ENCODE measurements at regions not wholly inside any gene's neighbourhood (a gene's known extent, or its start where the extent isn't known, plus 50 kb on each side); places are given as distances from the start of the nearest gene placed in this dataset.

DNA sequence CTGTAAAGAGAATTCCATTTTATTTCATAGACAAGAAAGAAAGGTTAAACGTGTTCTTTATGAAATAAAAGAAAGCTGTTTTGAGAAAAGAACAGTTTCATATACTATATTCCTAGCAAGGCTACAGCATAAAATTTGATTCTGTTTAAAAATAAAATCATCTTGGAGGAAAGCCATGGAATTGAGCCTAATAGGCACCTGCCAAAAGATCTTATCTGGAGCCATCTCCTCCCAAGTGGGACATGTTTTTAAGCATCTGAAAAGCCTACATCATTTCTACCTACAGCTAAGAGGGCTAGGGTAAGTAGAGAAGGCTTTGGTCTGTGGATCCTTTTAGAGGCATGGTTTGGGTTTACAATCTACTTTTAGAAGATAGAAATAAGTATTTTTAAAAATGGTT, 89.3 kb downstream of the GAS1 start:
- Histone ChIP-seq H3K36me3 (ENCODE audit: control insufficient read depth, insufficient read depth, low read length) (no peaks in the 10 kb centered on the region), H3K4me3 (ENCODE audit: low read depth, low read length) (no peak overlapping the region), H3K27ac (ENCODE audit: low read depth, low read length) (no peak overlapping the region), H3K9ac (ENCODE audit: low read length) (no peak overlapping the region), H3K4me1 (ENCODE audit: control insufficient read depth, insufficient read depth, low read length) (peaks cover 8% of the 10 kb centered on the region), H3K9me3 (ENCODE audit: control insufficient read depth, insufficient read depth, low read depth, low read length) (no peaks in the 10 kb centered on the region), H3K27me3 (ENCODE audit: control insufficient read depth, insufficient read depth, low read length) (no peaks in the 10 kb centered on the region)

GRCh38 chr9:86856259-86856658, 91.0 kb downstream of the GAS1 start:
- Histone ChIP-seq H3K36me3 (ENCODE audit: control insufficient read depth, insufficient read depth, low read length) (no peaks in the 10 kb centered on the region), H3K27me3 (ENCODE audit: control insufficient read depth, insufficient read depth, low read length) (no peaks in the 10 kb centered on the region), H3K27ac (ENCODE audit: low read depth, low read length) (no peak overlapping the region), H3K4me3 (ENCODE audit: low read depth, low read length) (no peak overlapping the region), H3K4me1 (ENCODE audit: control insufficient read depth, insufficient read depth, low read length) (peaks cover 8% of the 10 kb centered on the region), H3K9me3 (ENCODE audit: control insufficient read depth, insufficient read depth, low read depth, low read length) (no peaks in the 10 kb centered on the region), H3K9ac (ENCODE audit: low read length) (no peak overlapping the region)

DNA sequence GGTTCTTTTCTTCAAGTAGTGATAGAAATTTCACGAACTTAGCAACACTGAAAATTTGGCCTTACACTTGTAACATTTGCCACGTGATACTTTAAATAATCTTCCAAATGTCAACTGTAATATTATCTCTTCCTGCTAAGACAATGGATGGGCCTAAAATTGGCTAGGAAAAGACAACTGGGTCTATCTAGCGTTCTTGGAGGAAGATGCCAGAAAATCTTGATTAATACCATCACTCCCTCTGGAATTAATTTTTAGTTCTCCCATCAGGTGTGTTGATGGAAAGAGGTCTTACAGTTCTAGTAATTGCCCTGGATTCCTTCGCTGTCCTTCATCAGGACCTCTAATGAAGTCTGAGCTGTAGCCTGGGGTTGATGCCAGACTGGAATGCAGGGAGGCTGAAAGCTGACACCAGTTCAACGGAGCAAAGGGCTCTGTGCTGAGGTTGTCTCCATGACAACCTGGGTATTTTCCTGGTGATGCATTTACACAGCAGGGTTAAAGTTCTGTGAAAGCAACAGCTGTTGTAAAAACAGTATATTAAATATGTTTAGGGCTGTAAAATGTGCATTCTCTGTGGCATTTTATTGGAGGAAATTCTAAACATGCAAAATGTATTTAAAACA, 92.3 kb downstream of the GAS1 start:
- H3K36me3 ChIP-seq (ENCODE audit: control insufficient read depth, insufficient read depth, low read length), result no peaks in the 10 kb centered on the region
- peaks cover 4% of the 10 kb centered on the region for H3K4me1 ChIP-seq (ENCODE audit: control insufficient read depth, insufficient read depth, low read length)
- no peak overlapping the region for H3K27ac ChIP-seq (ENCODE audit: low read depth, low read length)
- no peaks in the 10 kb centered on the region for H3K27me3 ChIP-seq (ENCODE audit: control insufficient read depth, insufficient read depth, low read length)
- no peak overlapping the region for H3K9ac ChIP-seq (ENCODE audit: low read length)
- H3K9me3 ChIP-seq (ENCODE audit: control insufficient read depth, insufficient read depth, low read depth, low read length), result no peaks in the 10 kb centered on the region
- no peak overlapping the region for H3K4me3 ChIP-seq (ENCODE audit: low read depth, low read length)

DNA sequence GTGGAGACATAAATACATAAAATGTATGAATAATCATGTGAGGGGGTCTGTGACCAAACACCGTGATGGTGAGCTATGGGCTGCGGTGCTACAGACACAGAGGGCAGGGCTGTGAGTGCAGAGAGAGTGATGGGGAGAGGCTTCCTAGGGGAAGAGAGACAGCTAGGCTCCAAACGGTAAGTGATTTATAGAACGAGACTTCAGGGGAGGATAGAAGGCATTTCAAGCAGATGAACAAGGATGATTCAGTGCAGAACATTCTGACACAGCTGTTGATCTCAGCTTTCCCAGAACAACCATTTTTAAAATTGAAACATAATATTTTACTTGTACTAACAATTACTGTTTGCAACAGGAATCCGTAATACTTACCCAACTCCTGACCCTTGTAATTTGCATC, 100.7 kb downstream of the GAS1 start:
- Histone ChIP-seq H3K9me3 (ENCODE audit: control insufficient read depth, insufficient read depth, low read depth, low read length) (no peaks in the 10 kb centered on the region), H3K9ac (ENCODE audit: low read length) (no peak overlapping the region), H3K36me3 (ENCODE audit: control insufficient read depth, insufficient read depth, low read length) (no peaks in the 10 kb centered on the region), H3K4me1 (ENCODE audit: control insufficient read depth, insufficient read depth, low read length) (no peaks in the 10 kb centered on the region), H3K4me3 (ENCODE audit: low read depth, low read length) (no peak overlapping the region), H3K27me3 (ENCODE audit: control insufficient read depth, insufficient read depth, low read length) (no peaks in the 10 kb centered on the region), H3K27ac (ENCODE audit: low read depth, low read length) (no peak overlapping the region)

- H3K27ac ChIP-seq (ENCODE audit: low read depth, low read length), result no peak overlapping the region
- H3K4me1 ChIP-seq (ENCODE audit: control insufficient read depth, insufficient read depth, low read length), result no peaks in the 10 kb centered on the region
- H3K4me3 ChIP-seq (ENCODE audit: low read depth, low read length), result no peak overlapping the region
- H3K9ac ChIP-seq (ENCODE audit: low read length), result no peak overlapping the region
- H3K27me3 ChIP-seq (ENCODE audit: control insufficient read depth, insufficient read depth, low read length), result no peaks in the 10 kb centered on the region
- H3K9me3 ChIP-seq (ENCODE audit: control insufficient read depth, insufficient read depth, low read depth, low read length), result no peaks in the 10 kb centered on the region
- H3K36me3 ChIP-seq (ENCODE audit: control insufficient read depth, insufficient read depth, low read length), result no peaks in the 10 kb centered on the region
Measured at GRCh38 chr9:86843206-86843605, 104.1 kb downstream of the GAS1 start.

DNA sequence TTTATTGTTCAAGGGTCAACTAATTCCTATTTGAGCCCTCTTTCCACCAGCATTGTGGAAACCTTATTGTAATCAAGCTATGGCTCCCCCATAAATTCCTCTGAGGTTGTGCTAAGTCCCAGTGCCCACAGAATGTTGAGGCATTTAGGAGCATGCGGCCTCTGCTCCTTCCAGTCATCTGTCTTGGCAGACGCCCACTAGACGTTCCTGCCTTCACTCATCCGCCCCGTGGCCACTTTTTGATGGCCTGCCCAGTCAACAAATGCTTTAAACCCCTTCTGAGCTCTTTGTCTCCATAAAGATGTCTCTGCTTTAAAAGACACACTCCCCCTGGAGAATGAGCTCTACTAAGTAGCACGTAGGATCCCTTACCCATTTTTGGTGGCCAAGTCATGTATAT, 104.7 kb downstream of the GAS1 start:
- Histone ChIP-seq H3K4me3 (ENCODE audit: low read depth, low read length) (no peak overlapping the region), H3K27me3 (ENCODE audit: control insufficient read depth, insufficient read depth, low read length) (no peaks in the 10 kb centered on the region), H3K4me1 (ENCODE audit: control insufficient read depth, insufficient read depth, low read length) (no peaks in the 10 kb centered on the region), H3K9me3 (ENCODE audit: control insufficient read depth, insufficient read depth, low read depth, low read length) (no peaks in the 10 kb centered on the region), H3K9ac (ENCODE audit: low read length) (no peak overlapping the region), H3K36me3 (ENCODE audit: control insufficient read depth, insufficient read depth, low read length) (no peaks in the 10 kb centered on the region), H3K27ac (ENCODE audit: low read depth, low read length) (no peak overlapping the region)

DNA sequence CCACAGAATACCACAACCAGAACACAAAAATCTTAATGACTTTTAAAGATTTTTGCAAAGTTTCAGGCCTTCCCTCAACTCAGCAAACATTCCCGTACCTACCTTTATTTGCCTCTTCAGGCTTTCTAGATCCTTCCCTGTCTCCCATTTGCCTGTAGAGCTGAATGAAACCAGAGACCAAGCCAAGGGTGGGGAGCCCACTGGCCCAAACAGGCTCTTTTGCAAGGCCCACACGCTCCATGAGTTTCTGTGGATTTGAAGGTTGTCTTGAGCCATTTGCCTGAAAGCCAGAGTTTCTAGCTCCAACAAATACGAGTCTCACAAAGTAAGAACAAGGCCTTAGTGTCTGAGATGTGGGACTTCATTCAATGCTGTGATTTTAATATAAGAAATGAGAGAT, 107.8 kb downstream of the GAS1 start:
- no peaks in the 10 kb centered on the region for H3K36me3 ChIP-seq (ENCODE audit: control insufficient read depth, insufficient read depth, low read length)
- H3K27ac ChIP-seq (ENCODE audit: low read depth, low read length), result no peak overlapping the region
- no peaks in the 10 kb centered on the region for H3K9me3 ChIP-seq (ENCODE audit: control insufficient read depth, insufficient read depth, low read depth, low read length)
- H3K9ac ChIP-seq (ENCODE audit: low read length), result no peak overlapping the region
- H3K4me3 ChIP-seq (ENCODE audit: low read depth, low read length), result no peak overlapping the region
- H3K27me3 ChIP-seq (ENCODE audit: control insufficient read depth, insufficient read depth, low read length), result no peaks in the 10 kb centered on the region
- H3K4me1 ChIP-seq (ENCODE audit: control insufficient read depth, insufficient read depth, low read length), result no peaks in the 10 kb centered on the region

DNA sequence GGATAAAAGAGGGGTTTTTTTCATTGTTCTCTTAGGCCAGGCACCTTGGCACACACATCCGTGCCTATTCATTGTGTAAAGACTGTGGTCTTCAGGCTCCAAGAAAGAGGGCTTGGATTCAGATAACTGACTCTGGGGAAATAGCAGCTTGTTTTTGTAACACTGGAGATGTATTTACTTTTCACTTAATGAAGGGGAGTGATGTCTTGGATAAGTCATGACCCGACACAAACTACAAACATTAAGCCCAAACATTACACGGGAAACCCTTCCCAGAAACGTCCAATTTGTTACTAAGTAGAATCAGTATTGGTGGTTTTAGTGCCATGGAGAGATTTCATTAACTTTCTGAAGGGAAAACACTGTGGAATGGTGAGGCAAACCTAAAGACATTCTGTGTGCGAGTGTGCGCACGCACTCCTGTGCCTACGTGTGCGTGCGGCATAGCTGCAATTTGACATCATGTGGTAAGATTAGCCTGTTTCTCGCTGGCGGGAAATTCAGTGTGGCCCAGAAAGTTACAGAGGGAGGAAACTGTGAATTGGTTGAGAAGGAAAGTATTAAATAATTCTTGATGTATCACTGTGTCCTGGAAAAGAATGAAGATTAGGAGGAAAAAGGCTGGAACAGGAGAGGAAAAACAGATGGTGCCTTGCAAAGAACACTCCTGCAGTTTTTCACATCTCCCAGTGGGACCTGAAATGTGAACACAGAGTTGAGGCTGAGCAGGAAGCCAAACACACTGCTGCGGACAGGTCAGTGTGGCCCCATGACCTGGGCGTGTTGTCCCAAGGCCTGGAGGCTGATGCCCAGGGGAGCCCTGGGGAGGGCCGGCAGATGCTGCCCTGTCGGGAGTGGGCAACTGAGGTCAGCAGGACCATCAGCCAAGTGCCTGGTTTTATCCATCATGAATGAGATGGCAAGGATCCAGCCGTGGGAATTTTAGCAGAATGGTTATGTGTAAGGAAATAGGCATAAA, 108.5 kb downstream of the GAS1 start:
- Histone ChIP-seq H3K9me3 (ENCODE audit: control insufficient read depth, insufficient read depth, low read depth, low read length) (no peaks in the 10 kb centered on the region), H3K9ac (ENCODE audit: low read length) (no peak overlapping the region), H3K27ac (ENCODE audit: low read depth, low read length) (no peak overlapping the region), H3K4me1 (ENCODE audit: control insufficient read depth, insufficient read depth, low read length) (no peaks in the 10 kb centered on the region), H3K36me3 (ENCODE audit: control insufficient read depth, insufficient read depth, low read length) (no peaks in the 10 kb centered on the region), H3K27me3 (ENCODE audit: control insufficient read depth, insufficient read depth, low read length) (no peaks in the 10 kb centered on the region), H3K4me3 (ENCODE audit: low read depth, low read length) (no peak overlapping the region)

GRCh38 chr9:86837345-86837744, 110.0 kb downstream of the GAS1 start:
- H3K4me3 ChIP-seq (ENCODE audit: low read depth, low read length), result no peak overlapping the region
- H3K9me3 ChIP-seq (ENCODE audit: control insufficient read depth, insufficient read depth, low read depth, low read length), result no peaks in the 10 kb centered on the region
- no peak overlapping the region for H3K9ac ChIP-seq (ENCODE audit: low read length)
- H3K27me3 ChIP-seq (ENCODE audit: control insufficient read depth, insufficient read depth, low read length), result no peaks in the 10 kb centered on the region
- no peaks in the 10 kb centered on the region for H3K36me3 ChIP-seq (ENCODE audit: control insufficient read depth, insufficient read depth, low read length)
- H3K4me1 ChIP-seq (ENCODE audit: control insufficient read depth, insufficient read depth, low read length), result no peaks in the 10 kb centered on the region
- H3K27ac ChIP-seq (ENCODE audit: low read depth, low read length), result no peak overlapping the region

DNA sequence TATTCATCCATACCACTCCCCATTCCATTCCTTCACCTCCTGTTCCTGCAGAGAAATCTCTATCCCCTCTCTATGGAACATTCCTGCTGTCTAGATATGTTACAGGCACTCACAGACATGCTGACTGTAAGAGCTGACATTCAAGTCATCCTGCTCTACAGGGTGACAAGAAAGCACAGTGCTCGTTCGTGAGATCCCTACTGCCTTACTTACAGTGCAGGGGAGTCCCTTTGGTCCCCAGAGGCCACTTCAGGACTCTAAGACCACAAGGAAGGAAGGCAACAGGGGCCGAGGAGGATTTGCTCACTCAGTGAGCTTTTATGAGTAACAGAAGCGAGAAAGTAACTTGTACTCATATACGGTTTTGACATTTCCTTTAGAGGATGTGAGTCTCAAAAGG, 110.5 kb downstream of the GAS1 start:
- Histone ChIP-seq H3K9me3 (ENCODE audit: control insufficient read depth, insufficient read depth, low read depth, low read length) (no peaks in the 10 kb centered on the region), H3K4me3 (ENCODE audit: low read depth, low read length) (no peak overlapping the region), H3K9ac (ENCODE audit: low read length) (no peak overlapping the region), H3K4me1 (ENCODE audit: control insufficient read depth, insufficient read depth, low read length) (no peaks in the 10 kb centered on the region), H3K27ac (ENCODE audit: low read depth, low read length) (no peak overlapping the region), H3K27me3 (ENCODE audit: control insufficient read depth, insufficient read depth, low read length) (no peaks in the 10 kb centered on the region), H3K36me3 (ENCODE audit: control insufficient read depth, insufficient read depth, low read length) (no peaks in the 10 kb centered on the region)

DNA sequence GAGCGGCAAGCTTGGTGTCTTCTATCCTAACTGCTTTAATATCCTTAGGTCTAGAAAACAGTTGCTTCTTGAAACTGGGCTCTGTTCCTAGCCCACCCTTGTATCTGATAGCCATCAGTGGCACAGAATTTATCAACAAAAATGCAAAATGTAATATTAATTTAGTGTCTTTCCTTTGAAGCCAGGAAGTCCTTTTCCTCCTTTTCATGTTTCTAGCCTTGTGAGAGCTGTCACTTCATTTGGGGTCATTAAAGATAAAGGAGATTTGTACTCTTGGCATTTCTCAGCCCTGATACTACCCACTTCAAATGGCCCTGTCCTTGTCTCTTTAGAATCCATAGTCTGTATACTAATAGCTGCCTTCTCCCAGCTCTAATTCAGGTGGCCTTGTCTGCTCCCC, 111.0 kb downstream of the GAS1 start:
- Histone ChIP-seq H3K27me3 (ENCODE audit: control insufficient read depth, insufficient read depth, low read length) (no peaks in the 10 kb centered on the region), H3K4me3 (ENCODE audit: low read depth, low read length) (no peak overlapping the region), H3K9ac (ENCODE audit: low read length) (no peak overlapping the region), H3K4me1 (ENCODE audit: control insufficient read depth, insufficient read depth, low read length) (no peaks in the 10 kb centered on the region), H3K27ac (ENCODE audit: low read depth, low read length) (no peak overlapping the region), H3K36me3 (ENCODE audit: control insufficient read depth, insufficient read depth, low read length) (no peaks in the 10 kb centered on the region), H3K9me3 (ENCODE audit: control insufficient read depth, insufficient read depth, low read depth, low read length) (no peaks in the 10 kb centered on the region)
